GM21423 (cell line): ENCODE measurements at regions not wholly inside any gene's neighbourhood (a gene's known extent, or its start where the extent isn't known, plus 50 kb on each side); places are given as distances from the start of the nearest gene placed in this dataset.
"Not testable (repeated sequence)": the region's sequence is repeated elsewhere in the genome, so short reads cannot be mapped to it uniquely, and the experiment has no call there.

Experiments
- ATAC-seq: cut with Tn5 transposase; IDR thresholded peaks from one replicate; pipeline ENCODE4 v1.9.1; 2021; ENCODE audit warnings: mild to moderate bottlenecking, moderate library complexity; ENCODE audit not compliant: unreplicated experiment

GRCh38 chr6:961407-961960 is 268.5 kb upstream of the EXOC2 start:
- no peak for ATAC-seq

GRCh38 chr6:960356-960755 is 267.4 kb upstream of the EXOC2 start:
- no peak for ATAC-seq

GRCh38 chr6:958488-958887 is 265.5 kb upstream of the EXOC2 start:
- no peak for ATAC-seq

- no peak for ATAC-seq
These were observed 258.7 kb upstream of the EXOC2 start for GRCh38 chr6:951399-952181.

- no peak for ATAC-seq
These were observed 254.4 kb upstream of the EXOC2 start for GRCh38 chr6:947235-947934.

GRCh38 chr6:946546-946945 is 253.6 kb upstream of the EXOC2 start:
- no peak for ATAC-seq

GRCh38 chr6:939526-940252 is 246.8 kb upstream of the EXOC2 start:
- no peak for ATAC-seq

- ATAC-seq = no peak
These were observed 246.0 kb upstream of the EXOC2 start for GRCh38 chr6:938916-939315.

- ATAC-seq = no peak
These were observed 245.4 kb upstream of the EXOC2 start for GRCh38 chr6:938271-938905.

- ATAC-seq = no peak
These were observed 242.6 kb upstream of the EXOC2 start for GRCh38 chr6:935582-935981.

- ATAC-seq = no peak
These were observed 241.7 kb upstream of the EXOC2 start for GRCh38 chr6:934686-935085.

GRCh38 chr6:931919-932318 is 239.0 kb upstream of the EXOC2 start:
- not testable (repeated sequence) for ATAC-seq

GRCh38 chr6:927157-927556 is 234.2 kb upstream of the EXOC2 start:
- ATAC-seq = no peak

GRCh38 chr6:925656-926213 is 232.8 kb upstream of the EXOC2 start:
- no peak for ATAC-seq

- ATAC-seq = no peak
These were observed 231.7 kb upstream of the EXOC2 start for GRCh38 chr6:924661-925060.

GRCh38 chr6:921400-921799 is 228.5 kb upstream of the EXOC2 start:
- no peak for ATAC-seq

GRCh38 chr6:920512-920911 is 227.6 kb upstream of the EXOC2 start:
- no peak for ATAC-seq

GRCh38 chr6:919500-919899 is 226.6 kb upstream of the EXOC2 start:
- no peak for ATAC-seq

- ATAC-seq = no peak
These were observed 225.0 kb upstream of the EXOC2 start for GRCh38 chr6:917939-918338.

- no peak for ATAC-seq
These were observed 224.4 kb upstream of the EXOC2 start for GRCh38 chr6:917296-917695.

- ATAC-seq = no peak
These were observed 223.2 kb upstream of the EXOC2 start for GRCh38 chr6:916131-916530.
